Keratinocyte (primary cell): ENCODE measurements at regions not wholly inside any gene's neighbourhood (a gene's known extent, or its start where the extent isn't known, plus 50 kb on each side); places are given as distances from the start of the nearest gene placed in this dataset.

ENCODE experiments used
- DNase-seq: peaks from one replicate; pipeline ENCODE4 v3.0.0-alpha.2; 2011; ENCODE audit warnings: low read depth, missing footprints, low spot score
- FAIRE-seq: peaks from 2 replicates; lab custom pipeline; 2011; peaks lifted over from hg19 to GRCh38; lab: Jason Lieb, UNC
- H2AFZ ChIP-seq: 2 replicates; pipeline ENCODE4 v1.6.0; 2012; ENCODE audit warnings: low read length, control low read depth, inconsistent platforms; ENCODE audit not compliant: control insufficient read depth
- H3K27ac ChIP-seq: 2 replicates; pipeline ENCODE4 v1.5.1; 2011; ENCODE audit warnings: low read length; ENCODE audit not compliant: control insufficient read depth, insufficient read depth
- H3K27me3 ChIP-seq: 3 replicates; pipeline ENCODE4 v1.6.0; 2011; ENCODE audit warnings: low read length; ENCODE audit not compliant: control insufficient read depth, insufficient read depth; ENCODE audit errors: extremely low read depth
- H3K36me3 ChIP-seq, 2 experiments: 2 replicates in 1 of 2; 3 replicates in 1 of 2; pipeline ENCODE4 v1.5.1; 2011; ENCODE audit warnings: low read length in 2 of 2, mild to moderate bottlenecking in 1 of 2; ENCODE audit not compliant: control insufficient read depth in 2 of 2, insufficient read depth in 2 of 2; ENCODE audit errors: extremely low read depth in 1 of 2
- H3K4me1 ChIP-seq: 3 replicates; pipeline ENCODE4 v1.5.1; 2011; ENCODE audit warnings: low read length; ENCODE audit not compliant: control insufficient read depth, insufficient read depth; ENCODE audit errors: extremely low read depth
- H3K4me2 ChIP-seq: 3 replicates; pipeline ENCODE4 v1.6.0; 2011; ENCODE audit warnings: low read depth, low read length; ENCODE audit not compliant: control insufficient read depth, insufficient read depth; ENCODE audit errors: extremely low read depth
- H3K4me3 ChIP-seq, 3 experiments: fragments of 200-600 bp in 1 of 3; sonication (generic) in 1 of 3; 2 replicates in 2 of 3; 3 replicates in 1 of 3; pipeline ENCODE4 v1.5.1; 2011 to 2016; ENCODE audit warnings: low read length in 3 of 3, mild to moderate bottlenecking in 3 of 3, control low read depth in 2 of 3, inconsistent platforms in 1 of 3, low read depth in 1 of 3, mixed read lengths in 1 of 3, mixed run types in 1 of 3, moderate library complexity in 1 of 3; ENCODE audit not compliant: control insufficient read depth in 2 of 3, insufficient read depth in 2 of 3; ENCODE audit errors: extremely low read depth in 1 of 3
- H3K79me2 ChIP-seq: 2 replicates; pipeline ENCODE4 v1.6.0; 2012; ENCODE audit warnings: low read length; ENCODE audit not compliant: control insufficient read depth, insufficient read depth
- H3K9ac ChIP-seq: 3 replicates; pipeline ENCODE4 v1.6.0; 2011; ENCODE audit warnings: low read length; ENCODE audit not compliant: control insufficient read depth, insufficient read depth; ENCODE audit errors: extremely low read depth
- H3K9me1 ChIP-seq: 3 replicates; pipeline ENCODE4 v1.6.0; 2011; ENCODE audit warnings: low read length; ENCODE audit not compliant: control insufficient read depth, insufficient read depth; ENCODE audit errors: extremely low read depth
- H3K9me3 ChIP-seq: 2 replicates; pipeline ENCODE4 v1.5.1; 2012; ENCODE audit warnings: low read depth, low read length; ENCODE audit not compliant: control insufficient read depth
- H4K20me1 ChIP-seq: 3 replicates; pipeline ENCODE4 v1.6.0; 2011; ENCODE audit warnings: low read length; ENCODE audit not compliant: control insufficient read depth, insufficient read depth; ENCODE audit errors: extremely low read depth
- EZH2 ChIP-seq: IDR thresholded peaks from one replicate; pipeline ENCODE4 v1.6.1; 2012; ENCODE audit warnings: inconsistent platforms, mild to moderate bottlenecking, low read length, moderate library complexity
- dilution Hi-C: fragments of 300-500 bp; cut with MboI; formaldehyde crosslinking; loops from one replicate; pipeline ENCODE4 v1.7.0; 2020; ENCODE audit warnings: low sequenced_read_pairs; ENCODE audit not compliant: extremely low pct_ligation_motif_present
- TF ChIP-seq, protein P1 (sequence below), 3 experiments: IDR thresholded peaks in 1 of 3; conservative IDR thresholded peaks in 1 of 3; optimal IDR thresholded peaks in 1 of 3; 2 replicates in 2 of 3; 3 replicates in 1 of 3; pipeline versions ENCODE3 to v1.5.1; 2011; ENCODE audit warnings: low read length in 3 of 3, mild to moderate bottlenecking in 3 of 3, moderate library complexity in 2 of 3, control low read depth in 1 of 3, inconsistent platforms in 1 of 3; ENCODE audit not compliant: insufficient read depth in 2 of 3; ENCODE audit errors: extremely low read depth in 1 of 3

DNA sequence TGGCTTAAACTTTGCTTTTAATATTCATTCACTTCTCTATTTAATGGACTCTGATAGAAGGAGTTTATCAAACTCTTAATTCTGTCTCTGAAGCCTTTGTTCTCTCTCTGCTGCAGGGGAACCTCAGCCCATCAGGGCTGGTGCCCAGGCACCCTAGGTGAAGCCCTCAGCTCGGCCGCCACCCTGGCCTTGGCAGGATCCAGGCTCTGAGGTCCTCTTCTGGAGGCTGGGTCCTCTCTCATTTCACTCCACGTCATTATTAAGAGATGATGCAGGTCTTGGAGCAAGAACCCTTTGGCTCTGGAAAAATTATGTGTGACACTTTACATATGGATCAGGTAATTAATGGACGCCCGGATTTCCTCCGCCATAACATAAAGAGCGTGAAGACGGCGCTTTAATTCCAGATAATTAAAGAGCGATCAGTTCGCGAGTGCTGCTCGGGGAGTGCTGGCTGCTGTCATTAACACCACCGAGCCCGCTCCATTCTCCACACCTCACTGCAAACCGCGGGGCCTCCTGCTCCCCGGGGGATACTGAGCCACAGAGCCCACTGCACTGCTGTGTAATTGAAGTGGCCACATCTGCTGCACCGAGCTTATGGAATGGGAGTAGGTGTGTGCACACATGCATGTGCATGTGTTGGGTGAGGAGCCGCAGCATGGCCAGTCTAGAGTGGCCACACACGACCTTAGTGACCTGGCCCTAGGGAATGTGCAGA is 259.4 kb upstream of the TNRC6C start:
- Histone ChIP-seq H3K27me3 (peaks cover 51% of the 10 kb centered on the region), H3K4me3 (no peak overlapping the region), H3K9me3 (peaks cover under 1% of the 10 kb centered on the region), H3K27ac (no peak overlapping the region), H3K9ac (no peak overlapping the region), H3K9me1 (no peaks in the 10 kb centered on the region), H4K20me1 (no peaks in the 10 kb centered on the region), H3K4me1 (no peaks in the 10 kb centered on the region), H3K36me3 (no peaks in the 10 kb centered on the region), H2AFZ (no peak overlapping the region), H3K79me2 (no peaks in the 10 kb centered on the region), H3K4me2 (no peak overlapping the region)
- dilution Hi-C loops: no loop called here
- DNase-seq: no peak
- no peak for FAIRE-seq
- no peak for TF ChIP-seq EZH2
- TF ChIP-seq, protein P1, sequence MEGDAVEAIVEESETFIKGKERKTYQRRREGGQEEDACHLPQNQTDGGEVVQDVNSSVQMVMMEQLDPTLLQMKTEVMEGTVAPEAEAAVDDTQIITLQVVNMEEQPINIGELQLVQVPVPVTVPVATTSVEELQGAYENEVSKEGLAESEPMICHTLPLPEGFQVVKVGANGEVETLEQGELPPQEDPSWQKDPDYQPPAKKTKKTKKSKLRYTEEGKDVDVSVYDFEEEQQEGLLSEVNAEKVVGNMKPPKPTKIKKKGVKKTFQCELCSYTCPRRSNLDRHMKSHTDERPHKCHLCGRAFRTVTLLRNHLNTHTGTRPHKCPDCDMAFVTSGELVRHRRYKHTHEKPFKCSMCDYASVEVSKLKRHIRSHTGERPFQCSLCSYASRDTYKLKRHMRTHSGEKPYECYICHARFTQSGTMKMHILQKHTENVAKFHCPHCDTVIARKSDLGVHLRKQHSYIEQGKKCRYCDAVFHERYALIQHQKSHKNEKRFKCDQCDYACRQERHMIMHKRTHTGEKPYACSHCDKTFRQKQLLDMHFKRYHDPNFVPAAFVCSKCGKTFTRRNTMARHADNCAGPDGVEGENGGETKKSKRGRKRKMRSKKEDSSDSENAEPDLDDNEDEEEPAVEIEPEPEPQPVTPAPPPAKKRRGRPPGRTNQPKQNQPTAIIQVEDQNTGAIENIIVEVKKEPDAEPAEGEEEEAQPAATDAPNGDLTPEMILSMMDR (optimal IDR thresholded peaks at IDR 0.05 in 1 of 3, IDR thresholded peaks at IDR 0.05 in 1 of 3, conservative IDR thresholded peaks at IDR 0.05 in 1 of 3; ENCODE audit: extremely low read depth in 1 of 3, insufficient read depth in 2 of 3, low read length in 3 of 3): no peak

DNA sequence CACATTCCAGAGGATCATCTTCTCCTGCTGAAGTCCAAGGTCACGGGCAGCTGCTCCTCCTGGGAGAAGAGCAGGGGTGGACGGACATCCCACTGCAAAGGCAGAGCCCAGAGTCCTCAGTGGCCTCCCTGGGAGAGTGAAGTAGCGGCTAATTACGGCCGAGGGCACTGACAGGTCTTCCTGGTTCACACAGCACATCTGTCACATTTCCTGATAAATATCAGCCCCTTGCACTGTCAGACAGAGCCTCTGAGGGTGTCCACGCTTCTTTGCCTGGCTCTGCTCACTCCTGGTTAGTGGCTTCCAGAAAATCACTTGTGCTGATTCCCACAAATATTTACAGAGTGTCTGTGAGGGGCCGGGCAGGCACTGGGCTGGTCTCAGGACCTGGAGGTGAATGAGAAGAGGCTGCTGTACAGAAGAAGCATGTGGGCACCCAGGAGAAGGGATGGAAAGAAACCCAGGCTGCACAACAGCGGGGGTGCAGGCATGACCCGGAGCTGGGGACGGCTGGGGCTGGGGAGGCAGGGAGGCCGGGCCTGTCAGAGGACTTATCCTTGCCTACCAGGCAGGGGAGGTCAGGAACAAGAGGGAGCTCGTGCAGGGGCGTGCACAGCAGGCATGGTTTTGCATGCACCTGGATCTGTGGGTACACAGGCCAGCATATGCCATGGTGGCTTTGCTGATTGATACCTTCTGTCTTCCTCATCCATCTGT is 258.2 kb upstream of the TNRC6C start:
- Histone ChIP-seq H4K20me1 (no peaks in the 10 kb centered on the region), H3K9ac (no peak overlapping the region), H3K36me3 (no peaks in the 10 kb centered on the region), H2AFZ (no peak overlapping the region), H3K4me3 (no peak overlapping the region), H3K4me1 (no peaks in the 10 kb centered on the region), H3K4me2 (no peak overlapping the region), H3K9me1 (no peaks in the 10 kb centered on the region), H3K27ac (no peak overlapping the region), H3K79me2 (no peaks in the 10 kb centered on the region), H3K9me3 (peaks cover 6% of the 10 kb centered on the region), H3K27me3 (peaks cover 39% of the 10 kb centered on the region)
- TF ChIP-seq EZH2: no peak
- TF ChIP-seq, protein P1 (optimal IDR thresholded peaks at IDR 0.05 in 1 of 3, IDR thresholded peaks at IDR 0.05 in 1 of 3, conservative IDR thresholded peaks at IDR 0.05 in 1 of 3; ENCODE audit: extremely low read depth in 1 of 3, insufficient read depth in 2 of 3, low read length in 3 of 3): no peak
- dilution Hi-C loops: no loop called here
- no peak for DNase-seq
- no peak for FAIRE-seq
